ENCODE measurements at regions not wholly inside any gene's neighbourhood (a gene's known extent, or its start where the extent isn't known, plus 50 kb on each side); places are given as distances from the start of the nearest gene placed in this dataset.
"Not testable (repeated sequence)": the region's sequence is repeated elsewhere in the genome, so short reads cannot be mapped to it uniquely, and the experiment has no call there.

GRCh38 chr1:228870041-228870713, 134.9 kb downstream of the RHOU start:
- FAIRE-seq = no peak

DNA sequence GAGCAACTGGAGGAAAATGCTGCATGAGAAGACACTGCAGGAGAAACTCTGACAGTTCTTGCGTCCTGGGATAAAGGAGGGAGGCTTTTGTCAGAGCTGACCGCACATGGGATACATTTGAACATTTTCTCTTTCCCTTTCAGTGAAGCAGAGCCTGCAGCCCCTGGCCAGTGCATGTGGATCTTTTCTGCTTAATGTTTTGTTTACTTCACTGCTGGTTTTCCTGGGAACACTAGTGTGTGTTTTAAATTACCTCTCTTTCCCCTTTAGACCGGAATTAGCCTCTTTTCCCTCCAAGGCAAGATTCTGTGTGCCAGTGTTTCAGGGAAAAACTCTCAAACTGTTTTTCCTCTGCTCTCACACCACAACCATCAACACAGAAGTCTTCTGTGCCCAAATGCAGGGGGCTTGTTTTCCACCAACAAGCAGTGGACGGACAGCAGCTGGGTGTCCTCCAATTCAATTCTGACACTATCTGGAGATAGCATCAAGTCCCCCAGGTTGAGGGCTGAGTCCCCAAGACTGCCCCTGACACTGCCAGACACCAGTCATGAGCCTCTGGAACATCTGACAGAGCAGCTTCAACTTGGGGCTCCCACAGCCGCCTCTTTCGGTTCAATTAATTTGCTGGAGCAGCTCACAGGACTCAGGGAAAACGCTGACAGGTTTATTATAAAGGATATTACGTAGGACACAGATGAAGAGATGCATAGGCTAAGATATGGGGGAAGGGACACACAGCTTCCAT, 136.2 kb downstream of the RHOU start:
- FAIRE-seq = no peak

GRCh38 chr1:228872080-228872479, 136.8 kb downstream of the RHOU start:
- no peak for FAIRE-seq

GRCh38 chr1:228873709-228874108, 138.4 kb downstream of the RHOU start:
- no peak for FAIRE-seq

DNA sequence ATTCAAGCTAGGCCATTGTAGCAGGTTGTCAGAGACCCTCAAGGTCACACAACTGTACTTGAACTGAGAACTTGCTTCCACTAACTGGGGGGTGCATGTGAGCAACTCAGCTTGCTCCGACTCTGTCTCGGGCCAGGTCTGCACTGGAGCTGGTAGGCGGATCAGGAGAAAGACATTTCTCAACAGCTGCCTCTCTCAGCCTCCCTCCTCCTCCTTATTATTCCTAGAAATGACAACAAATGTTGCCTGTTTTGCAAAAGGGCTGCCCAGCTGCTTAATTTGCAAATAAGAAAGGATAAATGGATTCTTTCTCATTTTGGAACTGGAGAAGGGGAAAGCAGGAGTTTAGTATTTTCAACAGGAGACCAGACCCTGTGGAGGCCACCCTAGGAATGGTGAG, 140.5 kb downstream of the RHOU start:
- FAIRE-seq = no peak

GRCh38 chr1:228876187-228876586, 140.9 kb downstream of the RHOU start:
- no peak for FAIRE-seq

- no peak for FAIRE-seq
Measured at GRCh38 chr1:228879164-228879563, 143.9 kb downstream of the RHOU start.

- no peak for FAIRE-seq
Measured at GRCh38 chr1:228882041-228882770, 146.9 kb downstream of the RHOU start.

- no peak for FAIRE-seq
Measured at GRCh38 chr1:228882771-228883450, 147.6 kb downstream of the RHOU start.

GRCh38 chr1:228883535-228883934, 148.3 kb downstream of the RHOU start:
- FAIRE-seq = no peak

GRCh38 chr1:228884196-228884595, 148.9 kb downstream of the RHOU start:
- FAIRE-seq = no peak

DNA sequence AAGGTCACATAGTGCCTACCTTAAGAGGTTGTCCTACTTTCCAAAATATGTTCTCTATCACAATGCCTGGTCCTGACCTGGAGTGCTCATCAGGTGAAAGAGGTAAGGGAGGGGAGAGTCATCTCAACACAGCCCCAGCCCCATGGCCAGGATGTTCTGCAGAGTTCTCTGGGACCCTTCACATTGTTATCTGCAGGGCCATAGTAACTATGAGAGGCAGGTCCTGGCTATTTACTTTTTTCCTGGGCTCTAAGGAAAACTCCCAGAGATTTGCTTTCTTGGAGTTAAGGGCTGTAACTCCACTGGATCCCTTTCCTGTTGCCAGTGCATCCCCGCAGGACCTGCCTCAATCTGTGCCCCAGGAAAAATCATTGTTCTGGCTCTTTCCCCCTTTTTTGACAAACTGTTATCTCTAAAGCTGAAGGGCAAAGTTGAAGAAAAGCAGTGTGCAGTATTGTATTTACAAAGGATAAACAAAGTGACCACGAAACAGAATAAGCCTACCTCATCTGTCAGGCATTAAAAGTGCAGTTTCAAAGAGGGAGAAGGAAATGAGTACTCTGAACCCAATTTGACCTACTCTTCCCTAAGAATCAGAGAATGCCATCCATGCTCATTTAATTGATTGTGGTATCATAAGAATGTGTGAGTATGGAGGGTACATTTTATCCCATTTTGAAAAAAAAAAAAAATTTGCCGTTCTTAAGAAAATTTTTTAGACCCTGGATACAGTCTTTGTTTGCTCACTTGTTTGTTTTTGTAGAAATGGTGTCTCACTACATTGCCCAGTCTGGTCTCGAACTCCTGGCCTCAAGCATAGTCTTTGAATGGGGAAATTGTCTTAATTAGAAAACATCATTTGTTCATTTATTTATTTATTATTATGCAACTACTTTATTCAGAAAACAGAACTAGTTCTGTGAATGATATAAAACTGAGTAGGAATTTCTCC, 149.6 kb downstream of the RHOU start:
- no peak for FAIRE-seq

DNA sequence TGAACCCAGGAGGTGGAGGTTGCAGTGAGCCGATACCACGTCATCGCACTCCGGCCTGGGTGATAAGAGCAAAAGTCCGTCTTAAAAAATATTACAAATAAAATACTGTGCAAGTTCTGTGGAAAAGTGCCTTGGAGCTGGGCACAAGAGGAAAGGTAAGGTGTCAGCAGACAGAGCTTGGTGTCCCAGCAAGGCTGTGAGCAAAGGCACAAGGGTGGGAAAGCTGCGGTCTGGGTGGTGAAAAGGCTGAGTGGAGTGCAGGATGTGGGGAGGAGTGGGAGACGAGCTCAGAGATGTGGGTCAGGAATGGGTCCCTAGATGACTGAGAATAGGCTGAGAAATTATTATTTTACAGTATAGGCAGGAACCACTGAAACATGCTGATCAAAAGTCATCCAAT, 150.6 kb downstream of the RHOU start:
- FAIRE-seq = no peak

GRCh38 chr1:228887101-228887500, 151.8 kb downstream of the RHOU start:
- FAIRE-seq = no peak

DNA sequence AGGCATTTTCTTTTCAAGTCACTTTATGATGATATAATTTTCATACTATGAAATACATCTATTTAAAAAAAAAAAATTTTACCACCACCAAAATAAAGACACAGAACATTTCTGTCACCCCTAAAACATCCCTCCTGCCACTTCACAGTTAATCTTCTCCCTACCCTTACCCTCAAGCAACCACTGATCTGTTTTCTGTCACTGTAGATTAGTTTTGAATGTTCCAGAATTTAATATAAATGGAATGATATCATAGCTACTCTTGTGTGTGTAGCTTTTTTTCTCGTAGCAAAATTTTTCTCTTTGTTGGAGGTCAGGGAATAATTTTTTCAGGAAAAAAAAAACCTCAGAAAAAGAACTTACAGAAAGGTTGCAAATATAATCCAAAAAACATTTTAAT, 152.7 kb downstream of the RHOU start:
- FAIRE-seq = no peak

DNA sequence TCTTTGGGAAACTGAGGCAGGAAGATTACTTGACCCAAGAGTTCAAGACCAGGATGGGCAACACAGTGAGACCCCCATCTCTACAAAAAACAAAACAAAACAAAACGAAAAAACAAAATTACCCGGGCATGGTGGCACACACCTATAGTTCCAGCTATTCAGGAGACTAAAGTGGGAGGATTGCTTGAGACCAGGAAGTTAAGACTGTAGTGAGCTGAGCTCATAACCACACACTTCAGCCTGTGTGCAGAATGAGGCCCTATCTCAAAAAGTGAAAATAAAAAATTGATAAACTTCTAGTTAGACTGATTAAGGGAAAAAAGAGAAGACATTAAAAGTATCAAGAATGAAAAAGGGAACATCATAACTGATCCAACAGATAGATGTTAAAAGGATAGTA, 154.0 kb downstream of the RHOU start:
- FAIRE-seq = no peak

- no peak for FAIRE-seq
Measured at GRCh38 chr1:228891272-228892034, 156.2 kb downstream of the RHOU start.

- not testable (repeated sequence) for FAIRE-seq
Measured at GRCh38 chr1:228892200-228892599, 156.9 kb downstream of the RHOU start.

- no peak for FAIRE-seq
Measured at GRCh38 chr1:228894442-228894989, 159.2 kb downstream of the RHOU start.

- FAIRE-seq = no peak
Measured at GRCh38 chr1:228897901-228898300, 162.6 kb downstream of the RHOU start.

DNA sequence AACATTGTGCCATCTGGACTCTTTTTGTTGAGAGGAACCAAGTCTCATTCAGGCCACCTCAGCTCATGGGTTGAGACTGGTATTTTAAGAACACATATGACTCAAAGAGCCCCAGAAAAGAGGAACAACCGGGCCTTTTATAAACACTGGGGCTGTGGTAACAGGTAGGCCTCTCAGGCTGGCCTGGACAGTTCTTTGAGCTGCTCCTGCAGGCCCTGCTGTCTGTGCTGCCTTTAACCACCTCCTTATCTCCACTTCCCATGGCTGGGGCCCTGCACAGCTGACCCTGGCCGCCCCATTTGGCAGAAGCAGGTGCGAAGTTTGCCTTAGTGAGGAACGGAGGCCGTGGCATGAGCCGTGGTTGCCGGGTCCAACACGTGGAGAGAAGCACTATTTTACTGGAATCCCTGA, 163.3 kb downstream of the RHOU start:
- no peak for FAIRE-seq
